K562 (cell line): ENCODE measurements at regions not wholly inside any gene's neighbourhood (a gene's known extent, or its start where the extent isn't known, plus 50 kb on each side); places are given as distances from the start of the nearest gene placed in this dataset.

Experiments used
- ATAC-seq: fragments of 200-7000 bp; cut with Tn5 transposase; 3 replicates; pipeline ENCODE4 v1.9.1; 2020; ENCODE audit warnings: moderate library complexity
- BruUV-seq: library from RNA; stranded (reverse); fragments of 400-500 nt; replicated peaks from 2 replicates; lab custom pipeline; 2021; lab: Mats Ljungman, UMichigan
- CTCF ChIA-PET: fragments of 300-600 bp; formaldehyde crosslinking; extraction: SDS; loops from one replicate; lab custom pipeline; 2021; ENCODE audit warnings: low intra/inter-chr PET ratio; lab: Yijun Ruan, JAX
- POLR2A ChIA-PET: fragments of 300-600, 350-650 bp; sonication (Branson Sonifier 250); formaldehyde crosslinking; extraction: SDS; loops from one replicate; lab custom pipeline; 2021; ENCODE audit warnings: antibody characterized with exemption, inconsistent platforms; lab: Yijun Ruan, JAX
- DNase-seq, 4 experiments: peaks; one replicate each; pipeline versions ENCODE4 v3.0.0 to v3.0.0-alpha.2; 2011 to 2018; ENCODE audit warnings: low spot score in 3 of 4, mixed read lengths in 3 of 4; ENCODE audit errors: extremely low read depth in 1 of 4
- FAIRE-seq: peaks from 2 replicates; lab custom pipeline; 2011; peaks lifted over from hg19 to GRCh38; lab: Jason Lieb, UNC
- H2AFZ ChIP-seq: 2 replicates; pipeline ENCODE4 v1.6.0; 2011; ENCODE audit warnings: low read depth, low read length, control low read depth, inconsistent platforms
- H3K27ac ChIP-seq: fragments of 200-600 bp; 3 replicates; pipeline ENCODE4 v1.8.0; 2011; ENCODE audit warnings: low read depth, mild to moderate bottlenecking, control low read depth, inconsistent platforms, low read length, moderate library complexity, mixed read lengths; ENCODE audit errors: extremely low read depth
- H3K27me3 ChIP-seq, 2 experiments: fragments of 300-600 bp in 1 of 2; 2 replicates in 1 of 2; 3 replicates in 1 of 2; pipeline versions ENCODE4 v1.6.0 to v1.8.0; 2011; ENCODE audit warnings: inconsistent platforms in 2 of 2, low read length in 2 of 2, mild to moderate bottlenecking in 1 of 2, mixed read lengths in 1 of 2, moderate library complexity in 1 of 2; ENCODE audit not compliant: control insufficient read depth in 2 of 2, insufficient read depth in 2 of 2
- H3K36me3 ChIP-seq: fragments of 300-600 bp; 3 replicates; pipeline ENCODE4 v1.8.0; 2011; ENCODE audit warnings: mild to moderate bottlenecking, low read length, inconsistent platforms; ENCODE audit not compliant: control insufficient read depth, insufficient read depth
- H3K4me1 ChIP-seq, 2 experiments: fragments of 200-600 bp in 1 of 2; replicated peaks in 1 of 2; 2 replicates in 1 of 2; 3 replicates in 1 of 2; pipeline versions ENCODE4 v1.5.1 to v1.8.0; 2011; ENCODE audit warnings: inconsistent platforms in 2 of 2, low read length in 2 of 2, mild to moderate bottlenecking in 1 of 2, mixed read lengths in 1 of 2, moderate library complexity in 1 of 2; ENCODE audit not compliant: control insufficient read depth in 2 of 2, insufficient read depth in 2 of 2
- H3K4me2 ChIP-seq: 2 replicates; pipeline ENCODE4 v1.6.1; 2011; ENCODE audit warnings: low read length, control low read depth, inconsistent platforms, mixed read lengths; ENCODE audit not compliant: insufficient read depth
- H3K4me3 ChIP-seq: fragments of 200-600 bp; sonication (generic), shearing (Covaris generic); 2 replicates; pipeline ENCODE4 v1.5.1; 2016; ENCODE audit warnings: control low read depth, inconsistent platforms
- H3K79me2 ChIP-seq: fragments of 200-600 bp; 3 replicates; pipeline ENCODE4 v1.8.0; 2011; ENCODE audit warnings: low read length, inconsistent platforms; ENCODE audit not compliant: control insufficient read depth, insufficient read depth
- H3K9ac ChIP-seq, 2 experiments: 2 replicates each; pipeline versions ENCODE4 v1.6.0 to v1.6.1; 2011; ENCODE audit warnings: low read depth in 2 of 2, low read length in 2 of 2, control low read depth in 1 of 2, inconsistent platforms in 1 of 2, mild to moderate bottlenecking in 1 of 2, mixed read lengths in 1 of 2; ENCODE audit not compliant: insufficient read depth in 1 of 2
- H3K9me1 ChIP-seq: one replicate; pipeline ENCODE4 v1.6.0; 2011; ENCODE audit warnings: inconsistent platforms, mild to moderate bottlenecking, low read length, moderate library complexity; ENCODE audit not compliant: control insufficient read depth, insufficient read depth
- H3K9me3 ChIP-seq: replicated peaks from 2 replicates; pipeline ENCODE4 v1.5.1; 2011; ENCODE audit warnings: low read depth, low read length, inconsistent platforms; ENCODE audit not compliant: control insufficient read depth, insufficient read depth
- H4K20me1 ChIP-seq: replicated peaks from 2 replicates; pipeline ENCODE4 v1.6.1; 2011; ENCODE audit warnings: low read length, inconsistent platforms, mixed read lengths; ENCODE audit not compliant: control insufficient read depth, insufficient read depth
- HDGF ChIP-seq: fragments of 450-650 bp; IDR thresholded peaks from 2 replicates; pipeline ENCODE4 v1.6.1; 2016
- HES1 ChIP-seq: fragments of 450-650 bp; IDR thresholded peaks from 2 replicates; pipeline ENCODE4 v1.6.1; 2016; ENCODE audit warnings: low read depth, mild to moderate bottlenecking, moderate library complexity
- KHSRP ChIP-seq: fragments of 450-650 bp; IDR thresholded peaks from 2 replicates; pipeline ENCODE4 v1.6.1; 2017
- MYC ChIP-seq, 2 experiments: fragments of 250-450 bp in 1 of 2; sonication (Bioruptor Pico) in 1 of 2; IDR thresholded peaks; 2 replicates each; pipeline versions ENCODE4 v1.5.1 to v1.6.1; 2012 to 2021; ENCODE audit warnings: low read depth in 2 of 2, borderline replicate concordance in 1 of 2, improper control_type of control experiment in 1 of 2, low read length in 1 of 2, mild to moderate bottlenecking in 1 of 2, moderate library complexity in 1 of 2
- NCOA1 ChIP-seq: fragments of 450-650 bp; IDR thresholded peaks from 2 replicates; pipeline ENCODE4 v1.6.1; 2016; ENCODE audit warnings: low read depth
- PTBP1 ChIP-seq: fragments of 200-400 bp; formaldehyde crosslinking; IDR thresholded peaks from 2 replicates; pipeline ENCODE4 v1.6.1; 2017; ENCODE audit warnings: low read depth, low read length
- USF1 ChIP-seq: sonication (generic); formaldehyde crosslinking; IDR thresholded peaks from 2 replicates; pipeline ENCODE4 v1.9.0; 2022; ENCODE audit warnings: mild to moderate bottlenecking, missing genetic modification reagents
- ZFP30 ChIP-seq: fragments of 250-450 bp; sonication (Bioruptor Pico); IDR thresholded peaks from 2 replicates; pipeline ENCODE4 v1.8.0; 2022; ENCODE audit warnings: moderate library complexity, mild to moderate bottlenecking, inconsistent platforms, borderline replicate concordance
- ZFPM2 ChIP-seq: fragments of 250-450 bp; sonication (Bioruptor Pico); IDR thresholded peaks from 2 replicates; pipeline ENCODE4 v1.5.1; 2022; ENCODE audit warnings: mild to moderate bottlenecking
- ZNF766 ChIP-seq: fragments of 200-800 bp; sonication (Bioruptor generic); conservative IDR thresholded peaks from 2 replicates; pipeline ENCODE4 v1.6.1; 2016; ENCODE audit warnings: missing genetic modification characterization, missing compliant biosample characterization
- in situ Hi-C: fragments of 300-500 bp; cut with MboI; formaldehyde crosslinking; loops from 4 replicates; pipeline ENCODE4 v1.15.0; 2018; ENCODE audit warnings: inconsistent platforms, mixed read lengths
- intact Hi-C: fragments of 100-400 bp; cut with micrococcal nuclease; formaldehyde crosslinking; loops from 2 replicates; pipeline ENCODE4 v1.14.2; 2022

GRCh38 chr9:115212125-115212605 is 94.2 kb upstream of the TNC start:
- intact Hi-C loops = no loop called here
- ATAC-seq = no peak
- Histone ChIP-seq H2AFZ (no peak overlapping the region), H3K4me2 (no peak overlapping the region), H3K9me3 (no peaks in the 10 kb centered on the region), H3K4me1 (no peaks in the 10 kb centered on the region), H3K9me1 (no peaks in the 10 kb centered on the region), H3K4me3 (no peak overlapping the region), H3K9ac (no peak overlapping the region), H3K36me3 (no peaks in the 10 kb centered on the region), H4K20me1 (no peaks in the 10 kb centered on the region), H3K79me2 (no peaks in the 10 kb centered on the region), H3K27me3 (no peaks in the 10 kb centered on the region), H3K27ac (no peak overlapping the region)
- DNase-seq = no peak
- in situ Hi-C loops = no loop called here
- no peak for FAIRE-seq
- POLR2A ChIA-PET = no interaction called here
- TF ChIP-seq ZFP30 = no peak
- TF ChIP-seq HDGF = no peak
- no peak for TF ChIP-seq HES1
- TF ChIP-seq NCOA1 = no peak
- TF ChIP-seq KHSRP = no peak
- TF ChIP-seq ZFPM2 = no peak
- TF ChIP-seq PTBP1 = no peak
- no peak for TF ChIP-seq USF1 (CRISPR knock-in tag)
- TF ChIP-seq MYC (IDR thresholded peaks at IDR 0.05; ENCODE audit: low read depth, low read length) = no peak
- TF ChIP-seq MYC (CRISPR knock-in tag; IDR thresholded peaks at IDR 0.05; ENCODE audit: borderline replicate concordance, low read depth) = no peak
- no peak for TF ChIP-seq ZNF766 (CRISPR knock-in tag)
- CTCF ChIA-PET = no interaction called here
- BruUV-seq = no TSS peak
